ENCODE measurements at regions not wholly inside any gene's neighbourhood (a gene's known extent, or its start where the extent isn't known, plus 50 kb on each side); places are given as distances from the start of the nearest gene placed in this dataset.
A peak's percentile ranks its signal among the peaks of the same experiment; 100 is the strongest.

- H3K4me1 Mint-ChIP-seq (ENCODE audit: unreplicated experiment) = peaks cover 19% of the 10 kb centered on the region
- TF ChIP-seq CTCF (IDR thresholded peaks at IDR 0.05; ENCODE audit: unreplicated experiment) = no peak
- no peak overlapping the region for H3K27ac Mint-ChIP-seq (ENCODE audit: unreplicated experiment)
- no peak for DNase-seq (ENCODE audit: low spot score)
- H3K4me3 Mint-ChIP-seq (ENCODE audit: unreplicated experiment) = peak overlapping the region; percentile 1
- peaks cover 19% of the 10 kb centered on the region for H3K36me3 Mint-ChIP-seq (ENCODE audit: low read depth, unreplicated experiment)
- no peaks in the 10 kb centered on the region for H3K9me3 Mint-ChIP-seq (ENCODE audit: unreplicated experiment)
- peaks cover 9% of the 10 kb centered on the region for H3K27me3 Mint-ChIP-seq (ENCODE audit: unreplicated experiment)
Measured at GRCh38 chr15:66935688-66936087, 129.7 kb upstream of the SMAD3 start.

GRCh38 chr15:66936109-66936860 is 129.1 kb upstream of the SMAD3 start:
- peak overlapping the region; percentile 1 for H3K4me3 Mint-ChIP-seq (ENCODE audit: unreplicated experiment)
- TF ChIP-seq CTCF (IDR thresholded peaks at IDR 0.05; ENCODE audit: unreplicated experiment) = no peak
- peaks cover 11% of the 10 kb centered on the region for H3K27me3 Mint-ChIP-seq (ENCODE audit: unreplicated experiment)
- no peak for DNase-seq (ENCODE audit: low spot score)
- H3K4me1 Mint-ChIP-seq (ENCODE audit: unreplicated experiment) = peaks cover 19% of the 10 kb centered on the region
- H3K36me3 Mint-ChIP-seq (ENCODE audit: low read depth, unreplicated experiment) = peaks cover 19% of the 10 kb centered on the region
- no peak overlapping the region for H3K27ac Mint-ChIP-seq (ENCODE audit: unreplicated experiment)
- H3K9me3 Mint-ChIP-seq (ENCODE audit: unreplicated experiment) = no peaks in the 10 kb centered on the region

- H3K4me1 Mint-ChIP-seq (ENCODE audit: unreplicated experiment) = peaks cover 13% of the 10 kb centered on the region
- TF ChIP-seq CTCF (IDR thresholded peaks at IDR 0.05; ENCODE audit: unreplicated experiment) = no peak
- H3K4me3 Mint-ChIP-seq (ENCODE audit: unreplicated experiment) = no peak overlapping the region
- H3K27me3 Mint-ChIP-seq (ENCODE audit: unreplicated experiment) = peaks cover 11% of the 10 kb centered on the region
- no peaks in the 10 kb centered on the region for H3K9me3 Mint-ChIP-seq (ENCODE audit: unreplicated experiment)
- no peak for DNase-seq (ENCODE audit: low spot score)
- peaks cover 19% of the 10 kb centered on the region for H3K36me3 Mint-ChIP-seq (ENCODE audit: low read depth, unreplicated experiment)
- no peak overlapping the region for H3K27ac Mint-ChIP-seq (ENCODE audit: unreplicated experiment)
Measured at GRCh38 chr15:66936861-66937582, 128.4 kb upstream of the SMAD3 start.

- peaks cover 10% of the 10 kb centered on the region for H3K27me3 Mint-ChIP-seq (ENCODE audit: unreplicated experiment)
- no peak for TF ChIP-seq CTCF (IDR thresholded peaks at IDR 0.05; ENCODE audit: unreplicated experiment)
- no peaks in the 10 kb centered on the region for H3K9me3 Mint-ChIP-seq (ENCODE audit: unreplicated experiment)
- DNase-seq (ENCODE audit: low spot score) = no peak
- peaks cover 15% of the 10 kb centered on the region for H3K36me3 Mint-ChIP-seq (ENCODE audit: low read depth, unreplicated experiment)
- H3K27ac Mint-ChIP-seq (ENCODE audit: unreplicated experiment) = no peak overlapping the region
- H3K4me1 Mint-ChIP-seq (ENCODE audit: unreplicated experiment) = peaks cover 7% of the 10 kb centered on the region
- H3K4me3 Mint-ChIP-seq (ENCODE audit: unreplicated experiment) = no peak overlapping the region
Measured at GRCh38 chr15:66937588-66937987, 127.8 kb upstream of the SMAD3 start.

Data from endothelial cell (in vitro differentiated cells).